ENCODE measurements at regions not wholly inside any gene's neighbourhood (a gene's known extent, or its start where the extent isn't known, plus 50 kb on each side); places are given as distances from the start of the nearest gene placed in this dataset.

GRCh38 chr4:100938698-100939097 lies 408.6 kb downstream of the PPP3CA start:
- H3K4me2 ChIP-seq (ENCODE audit: low read depth, low read length, poor library complexity, severe bottlenecking): no peak overlapping the region
- no peaks in the 10 kb centered on the region for H3K9me3 ChIP-seq (ENCODE audit: insufficient read depth, low read length)
- H3F3A ChIP-seq (ENCODE audit: insufficient read depth): no peaks in the 10 kb centered on the region
- H3K36me3 ChIP-seq (ENCODE audit: low read length): no peaks in the 10 kb centered on the region
- TF ChIP-seq CTCF (IDR thresholded peaks at IDR 0.05; ENCODE audit: insufficient read depth, low read length, poor library complexity, severe bottlenecking) (no peak), EZH2phosphoT487 (conservative IDR thresholded peaks at IDR 0.05; ENCODE audit: low read length) (no peak)
- H4K20me1 ChIP-seq (ENCODE audit: low read depth, low read length): no peaks in the 10 kb centered on the region
- no peaks in the 10 kb centered on the region for H3K27me3 ChIP-seq (ENCODE audit: low read length)
- no peaks in the 10 kb centered on the region for H3K9me2 ChIP-seq (replicated peaks; ENCODE audit: insufficient read depth, low read length)
- no peak overlapping the region for H3K9ac ChIP-seq (ENCODE audit: low read length)
- no peak overlapping the region for H3K27ac ChIP-seq (ENCODE audit: low read depth, low read length)
- H2AFZ ChIP-seq (ENCODE audit: low read depth, low read length, severe bottlenecking): no peak overlapping the region
- no peaks in the 10 kb centered on the region for H3K79me2 ChIP-seq (ENCODE audit: insufficient read depth, low read length)
- no peak overlapping the region for H3K4me3 ChIP-seq (ENCODE audit: insufficient read depth, low read length, poor library complexity, severe bottlenecking)

- Histone ChIP-seq H2AFZ (ENCODE audit: low read depth, low read length, severe bottlenecking) (no peak overlapping the region), H3K79me2 (ENCODE audit: insufficient read depth, low read length) (no peaks in the 10 kb centered on the region), H3K9me2 (replicated peaks; ENCODE audit: insufficient read depth, low read length) (no peaks in the 10 kb centered on the region), H3K27me3 (ENCODE audit: low read length) (no peaks in the 10 kb centered on the region), H3K27ac (ENCODE audit: low read depth, low read length) (no peak overlapping the region), H3K9me3 (ENCODE audit: insufficient read depth, low read length) (no peaks in the 10 kb centered on the region), H3K4me3 (ENCODE audit: insufficient read depth, low read length, poor library complexity, severe bottlenecking) (no peak overlapping the region), H3K4me2 (ENCODE audit: low read depth, low read length, poor library complexity, severe bottlenecking) (no peak overlapping the region), H3K36me3 (ENCODE audit: low read length) (no peaks in the 10 kb centered on the region), H3F3A (ENCODE audit: insufficient read depth) (no peaks in the 10 kb centered on the region), H4K20me1 (ENCODE audit: low read depth, low read length) (no peaks in the 10 kb centered on the region), H3K9ac (ENCODE audit: low read length) (no peak overlapping the region)
- TF ChIP-seq CTCF (IDR thresholded peaks at IDR 0.05; ENCODE audit: insufficient read depth, low read length, poor library complexity, severe bottlenecking) (no peak), EZH2phosphoT487 (conservative IDR thresholded peaks at IDR 0.05; ENCODE audit: low read length) (no peak)
Measured at GRCh38 chr4:100936661-100937375, 410.5 kb downstream of the PPP3CA start.

GRCh38 chr4:100935090-100935489 lies 412.2 kb downstream of the PPP3CA start:
- Histone ChIP-seq H3K4me3 (ENCODE audit: insufficient read depth, low read length, poor library complexity, severe bottlenecking) (no peak overlapping the region), H3K36me3 (ENCODE audit: low read length) (no peaks in the 10 kb centered on the region), H3F3A (ENCODE audit: insufficient read depth) (no peaks in the 10 kb centered on the region), H3K4me2 (ENCODE audit: low read depth, low read length, poor library complexity, severe bottlenecking) (no peak overlapping the region), H3K79me2 (ENCODE audit: insufficient read depth, low read length) (no peaks in the 10 kb centered on the region), H3K9me2 (replicated peaks; ENCODE audit: insufficient read depth, low read length) (no peaks in the 10 kb centered on the region), H3K27me3 (ENCODE audit: low read length) (no peaks in the 10 kb centered on the region), H2AFZ (ENCODE audit: low read depth, low read length, severe bottlenecking) (no peak overlapping the region), H3K9ac (ENCODE audit: low read length) (no peak overlapping the region), H3K9me3 (ENCODE audit: insufficient read depth, low read length) (no peaks in the 10 kb centered on the region), H3K27ac (ENCODE audit: low read depth, low read length) (no peak overlapping the region), H4K20me1 (ENCODE audit: low read depth, low read length) (no peaks in the 10 kb centered on the region)
- TF ChIP-seq EZH2phosphoT487 (conservative IDR thresholded peaks at IDR 0.05; ENCODE audit: low read length) (no peak), CTCF (IDR thresholded peaks at IDR 0.05; ENCODE audit: insufficient read depth, low read length, poor library complexity, severe bottlenecking) (no peak)

Data from SU-DHL-6 (cell line).